SK-N-SH (cell line): ENCODE measurements at regions not wholly inside any gene's neighbourhood (a gene's known extent, or its start where the extent isn't known, plus 50 kb on each side); places are given as distances from the start of the nearest gene placed in this dataset.

Source experiments
- CTCF ChIP-seq: fragments of 200-600 bp; sonication (generic); IDR thresholded peaks from 2 replicates; pipeline ENCODE4 v1.6.1; 2017; ENCODE audit warnings: antibody characterized with exemption, mild to moderate bottlenecking, moderate library complexity
- EP300 ChIP-seq, 2 experiments: IDR thresholded peaks; 2 replicates each; pipeline versions ENCODE4 v1.4.0 to v1.6.1; 2012; ENCODE audit warnings: borderline replicate concordance in 1 of 2, low read depth in 1 of 2, low read length in 1 of 2
- EZH2phosphoT487 ChIP-seq: fragments of 200-600 bp; sonication (generic); IDR thresholded peaks from 2 replicates; pipeline ENCODE4 v1.6.1; 2017; ENCODE audit warnings: low read depth, mixed run types, mild to moderate bottlenecking, antibody characterized with exemption, moderate library complexity, borderline replicate concordance
- FOXM1 ChIP-seq: IDR thresholded peaks from 2 replicates; pipeline ENCODE4 v1.4.0; 2012; ENCODE audit warnings: low read depth, mild to moderate bottlenecking
- GABPA ChIP-seq: IDR thresholded peaks from 2 replicates; pipeline ENCODE4 v1.4.0; 2012; ENCODE audit warnings: low read depth, mild to moderate bottlenecking
- MEF2A ChIP-seq: IDR thresholded peaks from 2 replicates; pipeline ENCODE4 v1.4.0; 2012; ENCODE audit warnings: low read depth, borderline replicate concordance
- POLR2AphosphoS5 ChIP-seq: IDR thresholded peaks from 2 replicates; pipeline ENCODE4 v1.6.1; 2012; ENCODE audit warnings: low read depth, low read length
- RAD21 ChIP-seq: IDR thresholded peaks from 2 replicates; pipeline ENCODE4 v1.6.1; 2012; ENCODE audit warnings: mild to moderate bottlenecking, low read length
- RCOR1 ChIP-seq: fragments of 150-350 bp; IDR thresholded peaks from 2 replicates; pipeline ENCODE4 v1.6.1; 2017; ENCODE audit warnings: antibody characterized with exemption, low read length
- SIN3A ChIP-seq: IDR thresholded peaks from 2 replicates; pipeline ENCODE4 v1.6.1; 2012; ENCODE audit warnings: low read depth, mild to moderate bottlenecking, low read length, moderate library complexity, borderline replicate concordance
- TAF1 ChIP-seq: IDR thresholded peaks from 2 replicates; pipeline ENCODE4 v1.6.1; 2012; ENCODE audit warnings: low read depth, mild to moderate bottlenecking, low read length, moderate library complexity, borderline replicate concordance
- TEAD4 ChIP-seq: IDR thresholded peaks from 2 replicates; pipeline ENCODE4 v1.4.0; 2012; ENCODE audit warnings: mild to moderate bottlenecking, borderline replicate concordance; ENCODE audit not compliant: insufficient read depth
- USF1 ChIP-seq: IDR thresholded peaks from 2 replicates; pipeline ENCODE4 v1.4.0; 2012; ENCODE audit warnings: low read depth, borderline replicate concordance
- YY1 ChIP-seq: IDR thresholded peaks from 2 replicates; pipeline ENCODE4 v1.4.0; 2012; ENCODE audit warnings: low read depth, mild to moderate bottlenecking

- TF ChIP-seq CTCF: no peak
- TF ChIP-seq RAD21: peak; percentile 27; the same call in 1 of the 2 replicates
- TF ChIP-seq YY1: no peak
- TF ChIP-seq POLR2AphosphoS5: no peak
- TF ChIP-seq EP300 (IDR thresholded peaks at IDR 0.05; ENCODE audit: borderline replicate concordance in 1 of 2, low read depth in 1 of 2, low read length in 1 of 2): no peak
- TF ChIP-seq EZH2phosphoT487: no peak
- TF ChIP-seq GABPA: no peak
- TF ChIP-seq RCOR1: no peak
- no peak for TF ChIP-seq MEF2A
- TF ChIP-seq FOXM1: no peak
- no peak for TF ChIP-seq USF1
- TF ChIP-seq SIN3A: no peak
- no peak for TF ChIP-seq TAF1
- no peak for TF ChIP-seq TEAD4
These were observed 74.7 kb upstream of the DAPK1 start for GRCh38 chr9:87422999-87423398.
